OCI-LY7 (cell line): ENCODE measurements at regions not wholly inside any gene's neighbourhood (a gene's known extent, or its start where the extent isn't known, plus 50 kb on each side); places are given as distances from the start of the nearest gene placed in this dataset.

Experiments used
- BruUV-seq: library from RNA; stranded (reverse); fragments of 400-500 nt; replicated peaks from 2 replicates; lab custom pipeline; 2021; lab: Mats Ljungman, UMichigan
- CTCF ChIA-PET: fragments of 300-600 bp; sonication (Branson Sonifier 250); formaldehyde crosslinking; loops from one replicate; lab custom pipeline; 2022; ENCODE audit warnings: antibody characterized with exemption; ENCODE audit not compliant: unreplicated experiment; lab: Charles Lee
- POLR2A ChIA-PET: fragments of 300-600 bp; sonication (Branson Sonifier 250); formaldehyde crosslinking; loops from one replicate; lab custom pipeline; 2022; ENCODE audit warnings: antibody characterized with exemption; lab: Charles Lee
- DNase-seq: peaks from one replicate; pipeline ENCODE4 v3.0.0-alpha.2; 2015; ENCODE audit warnings: low spot score
- H2AFZ ChIP-seq: fragments of 200-600 bp; sonication (generic), shearing (Covaris generic); 2 replicates; pipeline ENCODE4 v1.6.1; 2014; ENCODE audit warnings: mild to moderate bottlenecking, antibody characterized with exemption, low read length, moderate library complexity
- H3K27ac ChIP-seq: fragments of 200-600 bp; sonication (generic); 2 replicates; pipeline ENCODE4 v1.5.1; 2014; ENCODE audit warnings: mixed run types, low read depth, mild to moderate bottlenecking, moderate library complexity, low read length, inconsistent platforms; ENCODE audit not compliant: poor library complexity, severe bottlenecking
- H3K36me3 ChIP-seq: fragments of 200-600 bp; sonication (generic); 2 replicates; pipeline ENCODE4 v1.6.1; 2014; ENCODE audit warnings: mild to moderate bottlenecking, antibody characterized with exemption, low read length, moderate library complexity, mixed read lengths; ENCODE audit not compliant: insufficient read depth
- H3K4me1 ChIP-seq: fragments of 200-600 bp; sonication (generic); 2 replicates; pipeline ENCODE4 v1.5.1; 2014; ENCODE audit warnings: mild to moderate bottlenecking, low read length; ENCODE audit not compliant: insufficient read depth, poor library complexity, severe bottlenecking
- H3K4me2 ChIP-seq: fragments of 200-600 bp; sonication (generic); 2 replicates; pipeline ENCODE4 v1.6.1; 2014; ENCODE audit warnings: mild to moderate bottlenecking, low read length
- H3K4me3 ChIP-seq: fragments of 200-600 bp; sonication (generic); 2 replicates; pipeline ENCODE4 v1.5.1; 2014; ENCODE audit warnings: mild to moderate bottlenecking, low read depth, low read length; ENCODE audit not compliant: poor library complexity, severe bottlenecking
- H3K79me2 ChIP-seq: fragments of 200-600 bp; sonication (generic); 2 replicates; pipeline ENCODE4 v1.6.1; 2016; ENCODE audit warnings: low read depth, mild to moderate bottlenecking, low read length, moderate library complexity, mixed read lengths; ENCODE audit not compliant: insufficient read depth
- H3K9me2 ChIP-seq: fragments of 200-600 bp; sonication (generic); 2 replicates; pipeline ENCODE4 v1.6.1; 2016; ENCODE audit warnings: mild to moderate bottlenecking, low read length, mixed read lengths; ENCODE audit not compliant: insufficient read depth
- H3K9me3 ChIP-seq: fragments of 200-600 bp; sonication (generic); 2 replicates; pipeline ENCODE4 v1.6.1; 2014; ENCODE audit warnings: mild to moderate bottlenecking, mixed run types, low read length, mixed read lengths
- H4K20me1 ChIP-seq: fragments of 200-600 bp; sonication (generic); 2 replicates; pipeline ENCODE4 v1.6.1; 2014; ENCODE audit warnings: mild to moderate bottlenecking, antibody characterized with exemption, low read length, moderate library complexity, mixed read lengths; ENCODE audit not compliant: insufficient read depth
- CTCF ChIP-seq: fragments of 200-600 bp; sonication (generic); conservative IDR thresholded peaks from 2 replicates; pipeline ENCODE4 v1.5.1; 2014; ENCODE audit warnings: mild to moderate bottlenecking, antibody characterized with exemption, low read length, moderate library complexity, mixed read lengths
- EZH2phosphoT487 ChIP-seq: fragments of 200-600 bp; sonication (generic); IDR thresholded peaks from 2 replicates; pipeline ENCODE4 v1.6.1; 2018; ENCODE audit warnings: low read depth, borderline replicate concordance, mild to moderate bottlenecking, mixed run types, antibody characterized with exemption, low read length, moderate library complexity, mixed read lengths
- intact Hi-C: fragments of 100-400 bp; cut with micrococcal nuclease; formaldehyde crosslinking; loops from one replicate; pipeline ENCODE4 v1.10.0; 2022; ENCODE audit not compliant: unreplicated experiment

GRCh38 chr7:50212666-50213621 lies 91.6 kb upstream of the IKZF1 start:
- Histone ChIP-seq H3K27ac (no peak overlapping the region), H3K4me1 (no peaks in the 10 kb centered on the region), H3K4me3 (no peak overlapping the region), H3K9me2 (no peaks in the 10 kb centered on the region), H3K9me3 (no peaks in the 10 kb centered on the region), H3K36me3 (no peaks in the 10 kb centered on the region), H4K20me1 (no peaks in the 10 kb centered on the region), H3K4me2 (no peak overlapping the region), H2AFZ (no peak overlapping the region), H3K79me2 (no peaks in the 10 kb centered on the region)
- ChIA-PET POLR2A (interaction anchor here (0.6 to 1.2 kb wide), 2 partner anchors 77 to 97 kb away, joined by 5 read pairs; no protein-coding TSS in a partner anchor), CTCF (interaction anchor here (0.7 to 1.3 kb wide), 2 partner anchors 7 to 191 kb away, joined by 3 read pairs; no protein-coding TSS in a partner anchor)
- intact Hi-C loops: loop anchor here (2.0 kb wide), 1 partner anchor 206 kb away; no protein-coding TSS in a partner anchor
- BruUV-seq: no TSS peak
- peak; percentile 41 for DNase-seq
- TF ChIP-seq EZH2phosphoT487 (no peak), CTCF (0 out of 2 replicates have a peak, but pooled peaks have one; percentile 15)

- no peaks in the 10 kb centered on the region for H3K79me2 ChIP-seq
- no peak overlapping the region for H2AFZ ChIP-seq
- H3K9me2 ChIP-seq: no peaks in the 10 kb centered on the region
- intact Hi-C loops: loop anchor here (2.0 kb wide), 1 partner anchor 207 kb away; no protein-coding TSS in a partner anchor
- H3K27ac ChIP-seq: no peak overlapping the region
- ChIA-PET POLR2A (interaction anchor here (1.2 to 1.9 kb wide), 2 partner anchors 15 to 98 kb away, joined by 5 to 6 read pairs; no protein-coding TSS in a partner anchor), CTCF (no interaction called here)
- TF ChIP-seq CTCF: no peak
- no peak for TF ChIP-seq EZH2phosphoT487
- no peak for DNase-seq
- BruUV-seq: no TSS peak
- no peaks in the 10 kb centered on the region for H4K20me1 ChIP-seq
- H3K4me3 ChIP-seq: no peak overlapping the region
- no peaks in the 10 kb centered on the region for H3K36me3 ChIP-seq
- H3K4me1 ChIP-seq: no peaks in the 10 kb centered on the region
- H3K9me3 ChIP-seq: no peaks in the 10 kb centered on the region
- no peak overlapping the region for H3K4me2 ChIP-seq
Measured at GRCh38 chr7:50212016-50212325, 92.5 kb upstream of the IKZF1 start.
